ENCODE measurements at regions not wholly inside any gene's neighbourhood (a gene's known extent, or its start where the extent isn't known, plus 50 kb on each side); places are given as distances from the start of the nearest gene placed in this dataset.

GRCh38 chr2:45180033-45180746 lies 170.9 kb upstream of the SIX2 start:
- TF ChIP-seq CTCF (conservative IDR thresholded peaks at IDR 0.05; ENCODE audit: low read depth, low read length) (no peak), EZH2 (IDR thresholded peaks at IDR 0.05; ENCODE audit: borderline replicate concordance, low read depth, low read length, poor library complexity, severe bottlenecking) (no peak)

All from A673 (cell line).